H7 (cell line): ENCODE measurements at regions not wholly inside any gene's neighbourhood (a gene's known extent, or its start where the extent isn't known, plus 50 kb on each side); places are given as distances from the start of the nearest gene placed in this dataset.
"Not testable (repeated sequence)": the region's sequence is repeated elsewhere in the genome, so short reads cannot be mapped to it uniquely, and the experiment has no call there.

Source experiments
- DNase-seq: peaks from one replicate; pipeline ENCODE4 v3.0.0; 2012
- H3K27me3 ChIP-seq: 2 replicates; pipeline ENCODE4 v1.6.0; 2011; ENCODE audit warnings: mild to moderate bottlenecking, low read length; ENCODE audit not compliant: control insufficient read depth, insufficient read depth
- H3K36me3 ChIP-seq: replicated peaks from 2 replicates; pipeline ENCODE4 v1.5.1; 2011; ENCODE audit warnings: low read length; ENCODE audit not compliant: control insufficient read depth, insufficient read depth
- H3K4me3 ChIP-seq: 2 replicates; pipeline ENCODE4 v1.5.1; 2011; ENCODE audit warnings: low read depth, mild to moderate bottlenecking, control low read depth, low read length, moderate library complexity; ENCODE audit not compliant: insufficient read depth

DNA sequence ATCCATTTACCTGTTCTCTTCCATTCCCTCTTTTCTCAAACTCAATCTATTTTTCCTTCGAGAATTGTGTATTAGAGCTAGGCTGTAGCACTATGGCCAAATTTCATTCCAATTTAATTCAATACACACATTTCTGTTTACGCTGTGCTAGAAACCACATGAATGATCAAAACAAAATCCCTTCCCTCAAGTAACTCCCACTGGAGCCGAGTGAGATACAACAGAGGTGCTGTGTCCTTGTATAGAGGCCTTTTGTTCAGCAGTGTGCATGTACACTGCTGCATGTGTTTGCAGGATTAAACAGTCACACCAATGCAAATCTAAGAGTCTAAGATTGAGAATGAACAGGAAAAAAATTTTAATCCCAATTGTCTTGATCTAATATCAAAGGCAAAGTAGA is 734.2 kb downstream of the RAPGEF2 start:
- DNase-seq = no peak
- Histone ChIP-seq H3K4me3 (no peak overlapping the region), H3K36me3 (no peaks in the 10 kb centered on the region), H3K27me3 (no peaks in the 10 kb centered on the region)

- no peaks in the 10 kb centered on the region for H3K36me3 ChIP-seq
- no peak for DNase-seq
- no peak overlapping the region for H3K4me3 ChIP-seq
Observed at GRCh38 chr4:159855731-159856130, 752.9 kb downstream of the RAPGEF2 start.

GRCh38 chr4:159856451-159856850 is 753.6 kb downstream of the RAPGEF2 start:
- no peaks in the 10 kb centered on the region for H3K27me3 ChIP-seq
- H3K36me3 ChIP-seq = no peaks in the 10 kb centered on the region
- no peak overlapping the region for H3K4me3 ChIP-seq
- DNase-seq = no peak

More at GRCh38 chr4:159855731-159856130, 752.9 kb downstream of the RAPGEF2 start:
- no peaks in the 10 kb centered on the region for H3K27me3 ChIP-seq

DNA sequence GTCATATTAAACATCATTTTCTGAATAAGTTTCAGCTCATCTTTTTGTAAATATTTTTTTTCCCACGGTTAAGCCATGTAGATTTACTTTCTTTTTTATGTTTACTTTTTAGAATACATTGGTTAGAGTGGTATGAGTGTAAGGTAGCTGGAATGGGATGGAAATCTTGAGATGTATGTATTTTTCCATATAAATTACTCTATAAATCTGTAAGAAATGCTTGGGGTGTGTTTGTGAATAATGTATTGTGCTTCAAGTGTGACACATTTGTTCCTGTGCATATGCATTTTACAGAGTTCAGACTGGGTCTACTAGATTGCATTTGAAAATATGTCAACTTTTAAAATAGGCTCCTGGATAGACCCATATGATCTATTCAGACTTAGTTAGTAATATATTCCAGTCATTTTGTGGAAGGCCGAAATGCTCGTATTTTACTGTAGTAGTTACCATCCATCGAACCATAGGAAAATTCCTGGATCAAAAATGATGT is 756.8 kb downstream of the RAPGEF2 start:
- no peak for DNase-seq
- no peak overlapping the region for H3K4me3 ChIP-seq
- H3K27me3 ChIP-seq = no peaks in the 10 kb centered on the region
- no peaks in the 10 kb centered on the region for H3K36me3 ChIP-seq

DNA sequence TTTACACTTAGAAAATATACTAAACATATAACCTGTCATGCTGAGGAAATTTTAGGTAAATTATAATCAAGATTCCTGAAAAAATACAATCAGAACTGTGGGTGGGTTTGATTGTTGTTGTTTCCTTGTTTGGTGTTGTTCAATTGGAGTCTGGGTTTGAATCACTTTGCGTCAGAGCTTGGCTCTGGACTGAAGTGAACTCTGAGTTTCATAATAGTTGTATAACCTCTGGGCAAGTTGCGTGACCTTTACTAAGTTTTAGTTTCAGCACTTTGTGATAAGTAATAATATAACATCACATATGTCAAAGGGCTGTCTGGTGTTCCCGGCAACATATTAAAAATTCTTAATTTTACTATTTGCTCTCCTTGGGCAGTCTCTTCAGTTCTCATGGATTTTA is 758.1 kb downstream of the RAPGEF2 start:
- Histone ChIP-seq H3K4me3 (no peak overlapping the region), H3K27me3 (no peaks in the 10 kb centered on the region), H3K36me3 (no peaks in the 10 kb centered on the region)
- DNase-seq = no peak

DNA sequence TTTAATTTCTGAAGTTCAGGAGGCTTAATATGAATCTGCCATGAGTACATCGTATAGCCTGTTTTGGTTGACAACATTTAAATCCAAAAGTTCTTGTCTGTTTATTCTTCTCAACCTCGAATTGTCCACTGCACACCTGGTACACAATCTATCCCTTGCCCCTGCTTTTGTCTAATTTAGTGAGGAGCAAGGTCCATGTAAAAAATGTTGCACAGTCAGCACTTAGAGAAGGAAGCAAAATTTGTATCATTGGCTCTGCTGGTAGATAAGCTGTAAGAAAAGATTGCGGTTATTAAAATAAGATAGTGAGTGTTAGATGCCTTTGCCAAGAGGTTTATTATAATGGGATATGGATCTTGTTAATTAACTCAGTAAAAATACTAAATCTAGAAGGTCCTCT is 761.5 kb downstream of the RAPGEF2 start:
- Histone ChIP-seq H3K27me3 (no peaks in the 10 kb centered on the region), H3K4me3 (no peak overlapping the region), H3K36me3 (no peaks in the 10 kb centered on the region)
- no peak for DNase-seq

DNA sequence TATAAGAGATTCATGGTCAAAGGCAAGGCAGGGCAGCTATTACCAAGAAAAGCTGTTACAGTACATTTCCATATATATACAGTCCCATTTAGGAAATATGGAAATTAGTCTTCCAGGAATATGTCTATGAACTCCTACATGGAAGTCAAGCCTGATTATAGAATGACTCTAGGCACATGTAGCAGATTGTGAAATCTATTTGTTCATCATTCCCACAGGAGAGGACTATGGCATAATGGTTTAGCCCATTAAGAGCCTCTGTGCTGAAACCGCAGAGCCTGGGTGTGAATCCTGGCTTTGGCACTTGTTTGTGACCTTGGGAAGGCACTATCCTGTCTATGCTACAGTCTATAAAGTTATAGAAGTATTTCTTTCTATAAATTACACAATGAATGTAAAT is 764.8 kb downstream of the RAPGEF2 start:
- DNase-seq = no peak
- no peak overlapping the region for H3K4me3 ChIP-seq
- no peaks in the 10 kb centered on the region for H3K36me3 ChIP-seq
- no peaks in the 10 kb centered on the region for H3K27me3 ChIP-seq

DNA sequence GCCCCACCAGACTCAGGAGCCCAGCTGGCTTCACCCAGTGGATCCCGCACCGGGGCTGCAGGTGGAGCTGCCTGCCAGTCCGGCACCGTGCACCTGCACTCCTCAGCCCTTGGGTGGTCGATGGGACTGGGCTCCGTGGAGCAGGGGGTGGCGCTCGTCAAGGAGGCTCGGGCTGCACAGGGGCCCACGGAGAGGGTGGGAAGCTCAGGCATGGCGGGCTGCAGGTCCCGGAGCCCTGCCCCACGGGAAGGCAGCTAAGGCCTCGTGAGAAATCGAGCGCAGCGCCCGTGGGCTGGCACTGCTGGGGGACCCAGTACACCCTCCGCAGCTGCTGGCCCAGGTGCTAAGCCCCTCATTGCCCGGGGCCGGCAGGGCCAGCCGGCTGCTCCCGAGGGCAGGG is 766.1 kb downstream of the RAPGEF2 start:
- not testable (repeated sequence) for DNase-seq, H3K36me3 ChIP-seq, H3K27me3 ChIP-seq, H3K4me3 ChIP-seq

DNA sequence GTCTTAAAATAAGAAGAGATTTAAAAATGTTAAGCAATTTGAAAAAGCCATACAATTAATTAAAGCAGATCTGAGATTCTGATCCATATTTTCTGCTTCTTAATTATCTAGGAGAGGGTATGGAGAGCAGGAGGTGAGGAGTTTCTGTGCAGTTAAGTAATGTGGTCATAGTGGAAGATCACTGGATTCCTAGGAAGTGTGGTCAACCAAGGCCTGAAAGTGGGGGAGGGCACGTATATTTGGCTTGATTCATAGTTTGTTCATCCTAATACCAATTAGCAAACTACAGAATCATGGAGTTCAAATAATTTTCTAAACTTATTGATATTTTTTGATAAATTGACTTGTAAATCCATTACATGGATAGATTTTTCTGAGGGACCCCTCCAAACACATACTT is 768.3 kb downstream of the RAPGEF2 start:
- Histone ChIP-seq H3K36me3 (no peaks in the 10 kb centered on the region), H3K4me3 (no peak overlapping the region), H3K27me3 (no peaks in the 10 kb centered on the region)
- DNase-seq = no peak

GRCh38 chr4:159881158-159881557 is 778.3 kb downstream of the RAPGEF2 start:
- no peak for DNase-seq
- H3K36me3 ChIP-seq = no peaks in the 10 kb centered on the region
- no peaks in the 10 kb centered on the region for H3K27me3 ChIP-seq
- no peak overlapping the region for H3K4me3 ChIP-seq

- DNase-seq = no peak
- Histone ChIP-seq H3K36me3 (no peaks in the 10 kb centered on the region), H3K27me3 (no peaks in the 10 kb centered on the region), H3K4me3 (no peak overlapping the region)
Observed at GRCh38 chr4:159884989-159885388, 782.1 kb downstream of the RAPGEF2 start.

DNA sequence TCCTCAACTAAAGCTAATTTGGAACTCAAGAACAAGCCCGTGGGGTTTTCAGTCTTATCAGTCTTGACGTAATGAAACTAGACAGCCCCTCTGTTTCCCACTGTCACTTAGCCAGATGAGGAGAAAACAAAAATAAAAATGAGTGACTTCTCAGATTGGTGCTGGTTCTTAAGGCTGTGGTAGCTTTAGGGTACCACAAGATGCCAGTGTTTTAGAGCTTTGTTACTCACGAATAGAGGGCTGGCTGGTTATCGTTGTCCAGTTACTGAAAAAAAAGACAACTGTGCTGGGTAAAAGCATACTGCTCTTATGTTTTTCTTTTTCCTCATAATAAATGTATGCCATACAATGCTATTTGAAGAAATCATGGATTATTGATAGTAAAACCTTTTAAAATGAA is 796.7 kb downstream of the RAPGEF2 start:
- DNase-seq = no peak
- H3K27me3 ChIP-seq = no peaks in the 10 kb centered on the region
- no peak overlapping the region for H3K4me3 ChIP-seq
- no peaks in the 10 kb centered on the region for H3K36me3 ChIP-seq

GRCh38 chr4:159900562-159900961 is 797.7 kb downstream of the RAPGEF2 start:
- Histone ChIP-seq H3K36me3 (no peaks in the 10 kb centered on the region), H3K27me3 (no peaks in the 10 kb centered on the region), H3K4me3 (no peak overlapping the region)
- no peak for DNase-seq

DNA sequence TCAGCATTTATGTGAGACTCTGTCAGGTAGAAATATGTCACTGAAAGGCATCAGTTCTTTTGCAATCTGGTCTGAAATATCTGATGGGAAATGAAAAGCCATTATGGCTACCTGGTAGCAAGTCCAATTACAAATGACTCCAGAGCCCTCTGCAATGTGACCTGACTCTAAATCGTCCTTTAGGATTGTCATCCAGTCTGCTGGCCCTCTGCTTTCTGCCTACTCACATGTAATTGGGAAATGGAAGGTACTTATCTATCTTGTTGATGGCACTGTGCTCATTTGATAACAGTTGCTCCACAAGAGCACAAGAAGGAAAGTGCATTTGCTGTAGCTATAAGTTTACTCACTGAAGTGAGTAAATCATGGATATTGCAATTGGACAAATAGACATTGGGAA is 799.8 kb downstream of the RAPGEF2 start:
- H3K4me3 ChIP-seq = no peak overlapping the region
- DNase-seq = no peak
- no peaks in the 10 kb centered on the region for H3K36me3 ChIP-seq
- H3K27me3 ChIP-seq = no peaks in the 10 kb centered on the region

GRCh38 chr4:159904906-159905305 is 802.0 kb downstream of the RAPGEF2 start:
- no peak for DNase-seq
- no peaks in the 10 kb centered on the region for H3K36me3 ChIP-seq
- no peaks in the 10 kb centered on the region for H3K27me3 ChIP-seq
- no peak overlapping the region for H3K4me3 ChIP-seq

GRCh38 chr4:159906051-159906450 is 803.2 kb downstream of the RAPGEF2 start:
- Histone ChIP-seq H3K36me3 (no peaks in the 10 kb centered on the region), H3K27me3 (no peaks in the 10 kb centered on the region), H3K4me3 (no peak overlapping the region)
- DNase-seq = no peak
